ENCODE measurements at regions not wholly inside any gene's neighbourhood (a gene's known extent, or its start where the extent isn't known, plus 50 kb on each side); places are given as distances from the start of the nearest gene placed in this dataset.

- peak; percentile 32 for TF ChIP-seq CTCF (conservative IDR thresholded peaks at IDR 0.05; ENCODE audit: low read depth, low read length)
- H3K4me3 ChIP-seq (ENCODE audit: low read depth, low read length), result no peak overlapping the region
- no peak for DNase-seq (ENCODE audit: low read depth)
Observed at GRCh38 chr3:55166576-55167555, 239.0 kb upstream of the LRTM1 start.

- no peak overlapping the region for H3K4me3 ChIP-seq (ENCODE audit: low read depth, low read length)
- DNase-seq (ENCODE audit: low read depth), result no peak
- TF ChIP-seq CTCF (conservative IDR thresholded peaks at IDR 0.05; ENCODE audit: low read depth, low read length), result no peak
Observed at GRCh38 chr3:55165704-55166405, 238.0 kb upstream of the LRTM1 start.

GRCh38 chr3:55165278-55165677 lies 237.4 kb upstream of the LRTM1 start:
- H3K4me3 ChIP-seq (ENCODE audit: low read depth, low read length), result no peak overlapping the region
- no peak for DNase-seq (ENCODE audit: low read depth)
- no peak for TF ChIP-seq CTCF (conservative IDR thresholded peaks at IDR 0.05; ENCODE audit: low read depth, low read length)

- DNase-seq (ENCODE audit: low read depth), result no peak
- TF ChIP-seq CTCF (conservative IDR thresholded peaks at IDR 0.05; ENCODE audit: low read depth, low read length), result no peak
Observed at GRCh38 chr3:55164876-55165275, 237.0 kb upstream of the LRTM1 start.

GRCh38 chr3:55164191-55164590 lies 236.3 kb upstream of the LRTM1 start:
- no peak for DNase-seq (ENCODE audit: low read depth)
- TF ChIP-seq CTCF (conservative IDR thresholded peaks at IDR 0.05; ENCODE audit: low read depth, low read length), result no peak
- no peak overlapping the region for H3K4me3 ChIP-seq (ENCODE audit: low read depth, low read length)

More at GRCh38 chr3:55164876-55165275, 237.0 kb upstream of the LRTM1 start:
- H3K4me3 ChIP-seq (ENCODE audit: low read depth, low read length), result no peak overlapping the region

- no peak overlapping the region for H3K4me3 ChIP-seq (ENCODE audit: low read depth, low read length)
- no peak for DNase-seq (ENCODE audit: low read depth)
- no peak for TF ChIP-seq CTCF (conservative IDR thresholded peaks at IDR 0.05; ENCODE audit: low read depth, low read length)
Observed at GRCh38 chr3:55163421-55163820, 235.6 kb upstream of the LRTM1 start.
